C4-2B (cell line): ENCODE measurements at regions not wholly inside any gene's neighbourhood (a gene's known extent, or its start where the extent isn't known, plus 50 kb on each side); places are given as distances from the start of the nearest gene placed in this dataset.
"Not testable (repeated sequence)": the region's sequence is repeated elsewhere in the genome, so short reads cannot be mapped to it uniquely, and the experiment has no call there.

Experiments used
- H3K27ac ChIP-seq: fragments of 450-650 bp; 2 replicates; pipeline ENCODE4 v1.5.1; 2017
- ZFX ChIP-seq: fragments of 450-650 bp; IDR thresholded peaks from 2 replicates; pipeline ENCODE4 v1.6.1; 2017
- TF ChIP-seq, protein P1 (sequence below): fragments of 450-650 bp; conservative IDR thresholded peaks from 2 replicates; pipeline ENCODE4 v1.5.1; 2017; ENCODE audit warnings: mild to moderate bottlenecking

DNA sequence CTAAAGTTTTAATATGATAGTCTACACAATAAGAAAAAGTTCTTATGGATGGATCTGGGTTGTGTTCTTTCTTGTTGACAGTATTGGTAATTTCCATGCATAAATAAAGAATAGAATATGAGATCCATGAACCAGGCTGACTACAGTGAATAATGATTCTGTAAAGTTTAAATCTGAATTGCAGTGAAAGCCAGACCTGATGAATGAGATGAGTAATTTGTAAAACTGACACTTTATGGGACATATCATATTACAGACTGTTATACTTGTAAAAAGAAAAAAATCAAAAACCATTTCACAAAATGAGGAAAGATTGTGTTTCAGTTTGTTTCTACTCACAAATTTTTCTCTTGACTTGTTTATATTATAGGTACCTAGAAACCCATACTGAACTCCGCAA lies 164.9 kb upstream of the SCN7A start:
- TF ChIP-seq ZFX = no peak
- TF ChIP-seq, protein P1, sequence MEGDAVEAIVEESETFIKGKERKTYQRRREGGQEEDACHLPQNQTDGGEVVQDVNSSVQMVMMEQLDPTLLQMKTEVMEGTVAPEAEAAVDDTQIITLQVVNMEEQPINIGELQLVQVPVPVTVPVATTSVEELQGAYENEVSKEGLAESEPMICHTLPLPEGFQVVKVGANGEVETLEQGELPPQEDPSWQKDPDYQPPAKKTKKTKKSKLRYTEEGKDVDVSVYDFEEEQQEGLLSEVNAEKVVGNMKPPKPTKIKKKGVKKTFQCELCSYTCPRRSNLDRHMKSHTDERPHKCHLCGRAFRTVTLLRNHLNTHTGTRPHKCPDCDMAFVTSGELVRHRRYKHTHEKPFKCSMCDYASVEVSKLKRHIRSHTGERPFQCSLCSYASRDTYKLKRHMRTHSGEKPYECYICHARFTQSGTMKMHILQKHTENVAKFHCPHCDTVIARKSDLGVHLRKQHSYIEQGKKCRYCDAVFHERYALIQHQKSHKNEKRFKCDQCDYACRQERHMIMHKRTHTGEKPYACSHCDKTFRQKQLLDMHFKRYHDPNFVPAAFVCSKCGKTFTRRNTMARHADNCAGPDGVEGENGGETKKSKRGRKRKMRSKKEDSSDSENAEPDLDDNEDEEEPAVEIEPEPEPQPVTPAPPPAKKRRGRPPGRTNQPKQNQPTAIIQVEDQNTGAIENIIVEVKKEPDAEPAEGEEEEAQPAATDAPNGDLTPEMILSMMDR = no peak

DNA sequence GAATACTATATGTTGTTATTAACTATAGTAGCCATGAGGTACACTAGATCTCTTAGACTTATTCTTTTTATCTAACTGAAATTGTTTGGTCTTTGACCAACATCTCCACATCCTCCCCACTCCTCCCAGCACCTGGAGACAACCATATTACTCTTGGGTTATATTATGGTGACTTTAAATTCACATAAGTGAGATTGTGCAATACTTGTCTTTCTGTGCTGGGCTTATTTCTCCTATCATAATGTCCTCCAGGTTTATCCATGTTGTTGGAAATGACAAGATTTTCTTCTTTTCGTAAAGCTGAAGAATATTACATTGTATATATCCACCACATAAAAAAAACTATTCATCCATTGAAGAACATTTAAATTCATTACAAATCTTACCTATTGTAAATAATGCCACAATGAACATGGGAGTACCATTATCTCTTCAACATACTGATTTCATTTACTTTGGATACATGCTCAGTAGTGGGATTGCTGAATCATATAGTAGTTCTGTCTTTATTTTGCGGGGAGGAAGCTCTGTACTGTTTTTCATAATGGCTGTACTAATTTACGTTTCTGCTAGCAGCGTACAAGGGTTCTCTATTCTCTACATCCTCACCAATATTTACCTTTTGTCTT lies 159.2 kb upstream of the SCN7A start:
- TF ChIP-seq ZFX = no peak
- TF ChIP-seq, protein P1 = no peak
- no peak overlapping the region for H3K27ac ChIP-seq

More for the DNA sequence above, 164.9 kb upstream of the SCN7A start:
- no peak overlapping the region for H3K27ac ChIP-seq

DNA sequence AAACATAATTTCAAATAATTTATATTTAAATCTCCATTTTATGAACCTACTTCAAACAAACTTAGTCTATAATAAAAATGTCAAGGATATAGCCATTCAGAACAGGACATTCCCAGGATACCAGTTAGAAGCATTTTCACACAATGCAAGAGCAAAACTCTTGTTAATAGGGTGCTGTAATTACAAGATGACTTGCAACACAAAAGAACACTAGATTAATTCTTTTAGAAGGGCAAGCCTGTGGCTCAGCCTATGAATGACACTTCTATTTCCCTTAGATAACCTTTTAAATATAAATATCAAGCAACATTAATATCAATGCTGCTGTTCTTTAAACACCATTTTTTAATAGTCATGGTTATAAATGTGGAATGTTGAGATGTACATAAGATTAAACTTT lies 157.9 kb upstream of the SCN7A start:
- TF ChIP-seq ZFX = no peak
- TF ChIP-seq, protein P1 = no peak
- no peak overlapping the region for H3K27ac ChIP-seq

DNA sequence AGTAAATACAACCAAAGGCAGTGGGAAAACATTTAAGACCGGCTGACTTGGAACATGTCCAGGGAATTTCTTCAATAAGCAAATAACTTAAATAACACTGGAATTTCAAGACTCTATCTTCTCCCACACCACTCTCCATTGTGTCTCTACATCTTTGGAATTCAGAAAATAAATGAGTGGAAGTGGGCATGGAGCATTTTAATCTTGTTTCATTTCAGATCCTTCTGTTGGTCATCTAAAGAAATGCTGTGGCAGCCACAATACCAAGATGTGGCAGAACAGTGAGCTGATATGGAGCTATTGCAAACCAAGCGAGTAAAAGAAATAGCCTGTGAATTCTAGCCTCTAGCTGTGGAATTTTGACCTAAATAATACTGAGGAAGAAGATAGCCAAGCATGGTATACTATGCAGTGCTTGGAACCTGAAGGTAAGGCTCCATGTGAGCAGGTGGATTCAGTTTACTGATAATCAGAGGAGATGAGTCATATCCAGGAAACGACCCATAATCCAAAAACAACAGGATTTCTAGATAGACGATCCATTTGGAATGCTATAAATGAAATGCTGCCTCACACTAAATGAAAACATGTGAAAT lies 157.1 kb upstream of the SCN7A start:
- TF ChIP-seq ZFX = no peak
- TF ChIP-seq, protein P1 = no peak
- H3K27ac ChIP-seq = no peak overlapping the region

DNA sequence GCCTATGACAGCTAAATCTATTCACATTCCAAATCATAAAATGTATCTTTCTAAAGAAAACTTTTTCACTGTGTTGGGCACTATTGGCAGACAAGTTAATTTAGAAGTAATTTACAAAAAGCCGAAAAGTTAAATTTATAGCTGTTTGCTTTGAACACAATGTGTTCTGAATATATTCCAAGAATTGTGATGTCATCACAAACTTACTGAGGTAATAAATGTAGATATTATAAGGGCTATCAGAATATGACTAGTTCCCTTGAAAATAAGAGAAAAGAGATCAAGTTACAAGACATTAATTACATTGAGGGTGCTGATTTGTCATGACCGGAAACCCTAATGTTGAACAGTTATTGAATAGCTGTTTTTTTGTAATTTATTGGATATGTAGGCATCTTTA lies 153.9 kb upstream of the SCN7A start:
- no peak for TF ChIP-seq ZFX
- H3K27ac ChIP-seq = no peak overlapping the region

DNA sequence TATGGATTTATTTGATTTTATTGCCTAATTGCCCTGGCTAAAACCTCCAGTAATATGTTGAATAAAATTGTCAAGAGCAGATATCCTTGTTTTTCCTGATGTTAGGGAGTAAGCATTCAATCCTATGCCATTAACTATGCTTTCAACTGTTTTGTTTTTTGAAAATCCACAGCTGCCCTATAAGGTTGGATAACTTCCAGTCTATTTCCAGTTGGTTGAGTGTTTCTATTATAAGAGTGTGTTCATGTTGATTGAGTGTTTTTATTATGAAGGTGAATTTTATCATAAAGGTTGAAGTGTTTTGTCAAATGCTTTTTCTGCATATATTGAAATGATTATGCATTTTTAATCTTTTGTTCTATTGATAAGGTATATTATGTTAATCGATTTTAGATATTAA lies 149.9 kb upstream of the SCN7A start:
- TF ChIP-seq, protein P1 = no peak
- no peak for TF ChIP-seq ZFX
- no peak overlapping the region for H3K27ac ChIP-seq

DNA sequence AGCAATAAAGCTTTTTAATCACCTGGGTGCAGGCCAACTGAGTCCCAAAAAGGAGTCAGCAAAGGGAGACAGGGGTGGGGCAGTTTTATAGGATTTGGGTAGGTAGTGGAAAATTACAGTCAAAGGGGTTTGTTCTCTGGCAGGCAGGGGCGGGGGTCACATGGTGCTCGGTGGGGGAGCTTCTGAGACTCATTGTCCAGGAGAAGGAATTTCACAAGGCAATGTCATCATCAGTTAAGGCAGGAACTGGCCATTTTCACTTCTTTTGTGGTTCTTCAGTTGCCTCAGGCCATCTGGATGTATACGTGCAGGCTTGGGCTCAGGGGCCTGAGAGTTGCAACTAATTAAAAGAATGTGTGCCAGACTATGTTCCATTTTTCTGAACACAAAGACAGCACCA lies 147.5 kb upstream of the SCN7A start:
- not testable (repeated sequence) for H3K27ac ChIP-seq

DNA sequence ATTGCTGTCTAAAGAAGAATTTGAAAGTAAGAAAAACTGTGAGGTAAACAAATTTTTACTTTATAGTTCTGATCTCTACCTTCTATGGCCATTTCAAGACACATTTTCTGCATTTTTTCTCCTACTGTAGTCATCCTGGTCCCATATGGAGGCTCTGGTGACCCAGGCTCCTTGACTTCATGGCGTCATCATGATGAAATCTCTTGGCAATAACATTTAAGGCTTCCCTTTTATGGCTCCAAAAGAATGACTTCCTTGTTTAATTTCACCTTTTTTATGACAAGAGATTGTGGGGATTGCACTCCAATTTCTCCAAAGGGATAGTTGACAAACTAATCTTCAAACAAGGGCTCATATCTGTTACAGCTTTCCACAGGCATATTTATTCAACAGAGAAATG lies 143.0 kb upstream of the SCN7A start:
- TF ChIP-seq, protein P1 = no peak
- TF ChIP-seq ZFX = no peak
- no peak overlapping the region for H3K27ac ChIP-seq
